SK-N-MC (cell line): ENCODE measurements at regions not wholly inside any gene's neighbourhood (a gene's known extent, or its start where the extent isn't known, plus 50 kb on each side); places are given as distances from the start of the nearest gene placed in this dataset.

ENCODE experiments used
- DNase-seq: peaks from one replicate; pipeline ENCODE4 v3.0.0-alpha.2; 2011; ENCODE audit warnings: low read depth, low spot score
- H3K27ac ChIP-seq: fragments of 200-600 bp; sonication (generic); 2 replicates; pipeline ENCODE4 v1.5.1; 2016; ENCODE audit warnings: mixed run types
- H3K36me3 ChIP-seq: fragments of 200-600 bp; sonication (generic); 2 replicates; pipeline ENCODE4 v1.6.1; 2017; ENCODE audit warnings: antibody characterized with exemption, low read length, mixed read lengths; ENCODE audit not compliant: insufficient read depth
- H3K4me3 ChIP-seq: fragments of 200-600 bp; sonication (generic); 2 replicates; pipeline ENCODE4 v1.5.1; 2016
- H3K9ac ChIP-seq: fragments of 200-600 bp; sonication (generic); 2 replicates; pipeline ENCODE4 v1.8.0; 2017; ENCODE audit warnings: mixed run types, mixed read lengths; ENCODE audit not compliant: insufficient read length
- H3K9me3 ChIP-seq: fragments of 200-600 bp; sonication (generic); 2 replicates; pipeline ENCODE4 v1.6.1; 2017; ENCODE audit warnings: low read depth, mild to moderate bottlenecking, antibody characterized with exemption, low read length, moderate library complexity, mixed read lengths
- EZH2 ChIP-seq: fragments of 200-600 bp; sonication (generic); IDR thresholded peaks from one replicate; pipeline ENCODE4 v1.6.1; 2017; ENCODE audit warnings: antibody characterized with exemption
- FOXP2 ChIP-seq: optimal IDR thresholded peaks from 2 replicates; pipeline ENCODE3; 2011; ENCODE audit warnings: mild to moderate bottlenecking, moderate library complexity; ENCODE audit not compliant: insufficient read depth; ENCODE audit errors: extremely low read length, control extremely low read depth
- POLR2AphosphoS5 ChIP-seq: IDR thresholded peaks from 2 replicates; pipeline ENCODE4 v1.6.1; 2012; ENCODE audit warnings: mild to moderate bottlenecking, low read depth, low read length, borderline replicate concordance

DNA sequence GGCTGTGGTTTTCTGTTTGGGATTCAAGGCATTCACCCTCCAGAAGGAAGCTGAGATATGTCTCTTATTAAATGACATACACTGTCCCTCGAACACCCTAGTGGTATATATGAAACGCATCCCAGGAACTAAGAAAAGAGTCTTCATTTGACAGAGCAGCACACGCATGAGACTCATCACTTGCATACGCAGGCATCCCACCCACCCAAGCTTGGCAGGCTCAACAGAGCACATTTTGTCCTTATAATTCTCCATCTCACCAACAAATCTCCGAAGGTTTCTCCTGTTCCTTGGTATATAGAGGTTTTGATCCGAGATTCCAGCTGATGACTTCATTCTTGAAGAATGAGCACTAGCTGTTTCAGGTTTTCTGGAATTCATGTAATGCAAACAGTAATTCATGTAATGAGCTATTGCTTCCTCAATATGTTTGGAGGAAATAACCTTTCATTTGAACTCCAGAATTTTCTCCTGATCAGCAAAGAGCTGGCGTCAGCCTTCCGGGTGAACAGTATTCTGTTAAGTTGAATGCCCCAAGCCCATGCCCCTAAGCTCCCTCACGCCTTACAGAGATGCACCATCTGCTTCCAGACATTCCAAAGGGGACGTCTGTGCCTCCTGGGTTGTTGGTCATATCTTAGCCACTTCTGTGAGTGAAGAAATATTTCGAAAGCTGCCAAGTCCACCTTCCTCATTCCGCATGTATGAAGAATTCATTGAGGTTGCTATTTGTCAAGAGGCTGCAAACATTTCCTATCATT is 66.0 kb upstream of the CDH4 start:
- no peak overlapping the region for H3K9ac ChIP-seq
- H3K36me3 ChIP-seq, result no peaks in the 10 kb centered on the region
- no peaks in the 10 kb centered on the region for H3K9me3 ChIP-seq
- H3K4me3 ChIP-seq, result peak overlapping the region; percentile 19
- peak; percentile 79 for DNase-seq
- peak; percentile 30; the same call in 1 of the 2 replicates for TF ChIP-seq POLR2AphosphoS5
- TF ChIP-seq FOXP2, result no peak
- peak overlapping the region; percentile 60 for H3K27ac ChIP-seq

DNA sequence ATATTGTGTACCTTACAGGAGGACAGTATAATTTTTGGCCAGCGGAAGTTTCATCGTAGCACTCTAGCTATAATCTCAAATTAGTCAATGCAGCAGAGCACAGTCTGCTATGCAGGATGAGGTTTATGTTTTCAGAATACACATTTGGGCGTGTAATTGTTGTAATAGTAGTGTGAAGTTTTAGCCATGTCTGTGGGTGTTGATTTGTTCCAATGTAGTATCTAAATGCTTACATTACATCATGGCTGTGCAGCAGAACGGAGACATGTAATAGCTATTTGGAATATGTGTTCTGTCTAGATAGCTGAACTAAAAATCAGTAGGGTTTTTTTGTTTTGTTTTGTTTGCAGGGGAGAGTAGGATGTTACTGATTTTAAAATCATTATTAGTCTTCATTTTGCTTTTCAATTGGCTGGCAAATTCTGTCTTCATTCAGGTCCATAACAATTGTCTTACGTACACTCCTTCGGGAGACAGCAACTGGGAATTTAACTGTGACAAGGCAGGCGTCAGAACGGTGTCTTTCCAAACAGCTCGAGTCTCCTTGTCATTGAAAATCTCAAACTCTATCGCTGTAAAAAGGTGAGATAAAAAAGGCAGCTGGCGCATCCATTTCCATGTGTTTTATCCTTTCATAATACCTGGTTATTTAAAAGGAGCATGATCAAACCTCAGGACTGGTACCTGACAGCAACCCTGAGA is 65.1 kb upstream of the CDH4 start:
- DNase-seq, result no peak
- no peak for TF ChIP-seq POLR2AphosphoS5
- TF ChIP-seq FOXP2, result no peak
- no peak for TF ChIP-seq EZH2
- peak overlapping the region; percentile 5 for H3K4me3 ChIP-seq

DNA sequence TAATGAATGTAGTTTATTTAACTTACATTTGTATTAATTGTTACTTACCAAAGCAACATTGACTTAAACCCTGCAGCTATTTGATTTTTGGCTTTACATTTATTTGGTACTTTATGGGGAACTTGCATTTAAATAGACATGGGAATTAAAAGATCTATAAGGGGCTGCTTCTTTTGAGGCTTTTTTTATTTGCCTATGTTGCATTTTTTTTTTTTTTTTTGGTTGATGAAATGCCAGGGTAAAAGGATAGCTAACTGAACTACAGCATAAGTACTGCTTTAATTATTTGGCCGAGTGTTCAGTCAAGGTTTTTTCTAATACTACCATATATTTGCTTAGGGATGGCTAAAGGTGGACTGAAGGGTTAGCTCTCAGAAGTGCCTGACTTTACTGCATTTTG is 62.5 kb upstream of the CDH4 start:
- Histone ChIP-seq H3K36me3 (no peaks in the 10 kb centered on the region), H3K4me3 (no peak overlapping the region), H3K27ac (no peak overlapping the region), H3K9me3 (no peaks in the 10 kb centered on the region), H3K9ac (no peak overlapping the region)
- TF ChIP-seq FOXP2 (no peak), EZH2 (no peak), POLR2AphosphoS5 (no peak)
- DNase-seq, result no peak

More for the DNA sequence above, 65.1 kb upstream of the CDH4 start:
- no peaks in the 10 kb centered on the region for H3K9me3 ChIP-seq
- peak overlapping the region; percentile 55 for H3K27ac ChIP-seq
- no peaks in the 10 kb centered on the region for H3K36me3 ChIP-seq
- H3K9ac ChIP-seq, result no peak overlapping the region

DNA sequence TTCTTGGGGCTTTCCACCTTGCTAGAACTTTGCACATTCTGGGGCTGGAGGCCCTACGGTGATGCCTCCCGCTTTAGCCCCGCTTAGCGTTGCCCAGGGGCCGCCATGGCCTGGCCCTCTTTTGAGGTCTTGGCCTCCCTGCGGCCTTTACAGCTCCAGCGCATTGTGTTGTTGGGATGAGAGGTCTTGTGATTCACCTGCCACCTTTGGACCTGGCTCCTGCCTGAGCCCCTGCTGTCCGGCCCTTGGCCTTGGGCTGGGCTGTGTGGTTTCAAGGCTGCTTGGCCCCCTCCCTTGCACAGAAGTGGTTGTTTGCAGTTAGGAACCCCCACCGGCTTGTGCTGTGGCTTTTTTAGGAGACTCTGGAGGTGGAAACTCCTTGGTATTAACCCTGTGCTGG is 61.0 kb upstream of the CDH4 start:
- TF ChIP-seq FOXP2, result no peak
- no peak for TF ChIP-seq EZH2
- no peak for TF ChIP-seq POLR2AphosphoS5
- Histone ChIP-seq H3K27ac (no peak overlapping the region), H3K9me3 (no peaks in the 10 kb centered on the region), H3K9ac (no peak overlapping the region), H3K4me3 (no peak overlapping the region), H3K36me3 (no peaks in the 10 kb centered on the region)
- DNase-seq, result no peak

DNA sequence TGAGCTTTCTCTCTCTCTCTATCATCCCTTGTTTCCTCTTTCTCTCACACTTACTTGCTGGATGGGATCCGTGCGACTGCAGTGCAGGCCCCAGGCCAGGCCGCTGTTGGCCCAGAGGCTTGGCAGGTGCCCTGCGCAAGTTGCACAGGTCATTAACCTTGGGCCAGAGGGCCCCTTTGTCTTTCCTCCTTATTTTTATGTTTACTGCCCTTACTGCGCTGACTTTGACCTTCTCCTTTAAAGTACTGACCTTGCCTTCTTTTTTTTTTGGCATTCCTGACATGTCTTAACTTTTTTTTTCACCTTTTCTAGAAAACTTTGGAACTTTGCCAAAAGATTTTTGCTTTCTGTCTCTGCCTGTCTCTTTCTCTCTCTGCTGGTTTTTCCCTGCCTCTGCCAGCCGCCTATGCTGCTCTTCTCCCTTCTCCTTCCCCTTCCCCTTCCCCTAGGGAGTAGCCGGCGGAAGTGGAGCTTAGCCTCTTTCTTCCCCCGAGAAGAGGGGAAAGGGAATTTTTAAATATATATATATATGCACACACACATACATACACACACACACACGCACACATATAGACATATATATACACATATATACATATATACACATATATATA is 59.6 kb upstream of the CDH4 start:
- H3K4me3 ChIP-seq, result peak overlapping the region; percentile 35; the same call in 1 of the 2 replicates
- peak overlapping the region; percentile 58 for H3K27ac ChIP-seq
- no peaks in the 10 kb centered on the region for H3K36me3 ChIP-seq
- H3K9ac ChIP-seq, result peak overlapping the region; percentile 27
- DNase-seq, result no peak
- H3K9me3 ChIP-seq, result no peaks in the 10 kb centered on the region
- no peak for TF ChIP-seq EZH2
- TF ChIP-seq POLR2AphosphoS5, result no peak
- TF ChIP-seq FOXP2, result no peak

DNA sequence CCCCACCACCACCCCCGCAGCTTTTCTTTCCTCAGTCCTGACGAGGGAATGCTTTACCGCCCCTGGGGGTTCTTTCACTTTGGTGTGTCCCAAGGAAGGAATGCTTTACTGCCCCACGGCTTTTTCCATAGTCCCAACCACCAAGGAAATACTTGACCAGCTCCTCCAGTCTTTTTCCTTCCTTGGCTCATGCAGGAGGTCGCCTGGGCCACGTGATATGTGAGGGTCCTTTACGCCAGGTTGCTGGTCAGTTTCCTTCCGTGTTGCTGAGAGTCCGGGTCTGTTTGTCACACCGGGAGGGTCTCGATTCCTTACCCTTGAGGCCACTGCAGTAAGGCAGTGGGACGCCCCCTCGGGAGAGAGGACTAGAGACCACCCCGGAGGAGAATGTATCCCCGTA is 58.9 kb upstream of the CDH4 start:
- H3K9me3 ChIP-seq, result no peaks in the 10 kb centered on the region
- no peak overlapping the region for H3K9ac ChIP-seq
- no peak for TF ChIP-seq FOXP2
- TF ChIP-seq POLR2AphosphoS5, result no peak
- no peak for DNase-seq
- H3K36me3 ChIP-seq, result no peaks in the 10 kb centered on the region
- no peak overlapping the region for H3K27ac ChIP-seq
- H3K4me3 ChIP-seq, result no peak overlapping the region
